CD4-positive, alpha-beta memory T cell (primary cell): ENCODE measurements at regions not wholly inside any gene's neighbourhood (a gene's known extent, or its start where the extent isn't known, plus 50 kb on each side); places are given as distances from the start of the nearest gene placed in this dataset.

Source experiments
- CTCF ChIA-PET: fragments of 350-600 bp; sonication (Branson Sonifier 250); formaldehyde crosslinking; loops from one replicate; lab custom pipeline; 2021; ENCODE audit warnings: inconsistent platforms; ENCODE audit not compliant: partially characterized antibody; lab: Charles Lee
- POLR2A ChIA-PET: fragments of 350-600 bp; sonication (Branson Sonifier 250); formaldehyde crosslinking; loops from one replicate; lab custom pipeline; 2021; ENCODE audit not compliant: partially characterized antibody; lab: Charles Lee
- DNase-seq, 5 donors: peaks; one replicate each; pipeline versions ENCODE4 v3.0.0 to v3.0.0-alpha.2; 2020 to 2022; ENCODE audit warnings: mixed read lengths in 1 of 5
- H3K27ac ChIP-seq: one replicate; pipeline ENCODE4 v1.7.0; 2013; ENCODE audit warnings: low read depth, low read length
- H3K27me3 ChIP-seq: 2 replicates; pipeline ENCODE4 v1.7.0; 2013; ENCODE audit warnings: mild to moderate bottlenecking, low read length, moderate library complexity; ENCODE audit not compliant: insufficient read depth
- H3K36me3 ChIP-seq: 2 replicates; pipeline ENCODE4 v1.7.0; 2013; ENCODE audit warnings: mild to moderate bottlenecking, low read length, moderate library complexity; ENCODE audit not compliant: insufficient read depth
- H3K4me1 ChIP-seq: 2 replicates; pipeline ENCODE4 v1.7.0; 2013; ENCODE audit warnings: mild to moderate bottlenecking, low read length, moderate library complexity; ENCODE audit not compliant: insufficient read depth
- H3K4me3 ChIP-seq, 2 donors: one replicate each; pipeline ENCODE4 v1.7.0; 2013; ENCODE audit warnings: low read length in 2 of 2, mild to moderate bottlenecking in 1 of 2
- H3K9me3 ChIP-seq, 2 donors: one replicate each; pipeline ENCODE4 v1.7.0; 2013; ENCODE audit warnings: low read length in 2 of 2, control low read depth in 1 of 2; ENCODE audit not compliant: control insufficient read depth in 1 of 2
- H3K27ac Mint-ChIP-seq, 7 donors: one replicate each; pipeline ENCODE4 v1.8.0; 2020 to 2021; ENCODE audit warnings: mixed read lengths in 7 of 7, mild to moderate bottlenecking in 6 of 7, inconsistent platforms in 3 of 7, moderate library complexity in 3 of 7
- H3K27me3 Mint-ChIP-seq, 2 donors: one replicate each; pipeline ENCODE4 v1.8.0; 2020 to 2021; ENCODE audit warnings: mixed read lengths in 2 of 2
- H3K36me3 Mint-ChIP-seq, 2 donors: one replicate each; pipeline ENCODE4 v1.8.0; 2020 to 2021; ENCODE audit warnings: mixed read lengths in 2 of 2, inconsistent platforms in 1 of 2, mild to moderate bottlenecking in 1 of 2
- H3K4me1 Mint-ChIP-seq, 4 donors: one replicate each; pipeline ENCODE4 v1.8.0; 2020 to 2021; ENCODE audit warnings: mixed read lengths in 4 of 4, mild to moderate bottlenecking in 1 of 4
- H3K4me3 Mint-ChIP-seq, 8 donors: one replicate each; pipeline ENCODE4 v1.8.0; 2020 to 2021; ENCODE audit warnings: mixed read lengths in 8 of 8, mild to moderate bottlenecking in 7 of 8, moderate library complexity in 6 of 8, inconsistent platforms in 3 of 8
- H3K9me3 Mint-ChIP-seq, 8 donors: one replicate each; pipeline ENCODE4 v1.8.0; 2020 to 2021; ENCODE audit warnings: mixed read lengths in 8 of 8, mild to moderate bottlenecking in 5 of 8, inconsistent platforms in 3 of 8, moderate library complexity in 1 of 8
- intact Hi-C: fragments of 100-400 bp; cut with micrococcal nuclease; formaldehyde crosslinking; loops from one replicate; pipeline ENCODE4 v1.15.1; 2023

DNA sequence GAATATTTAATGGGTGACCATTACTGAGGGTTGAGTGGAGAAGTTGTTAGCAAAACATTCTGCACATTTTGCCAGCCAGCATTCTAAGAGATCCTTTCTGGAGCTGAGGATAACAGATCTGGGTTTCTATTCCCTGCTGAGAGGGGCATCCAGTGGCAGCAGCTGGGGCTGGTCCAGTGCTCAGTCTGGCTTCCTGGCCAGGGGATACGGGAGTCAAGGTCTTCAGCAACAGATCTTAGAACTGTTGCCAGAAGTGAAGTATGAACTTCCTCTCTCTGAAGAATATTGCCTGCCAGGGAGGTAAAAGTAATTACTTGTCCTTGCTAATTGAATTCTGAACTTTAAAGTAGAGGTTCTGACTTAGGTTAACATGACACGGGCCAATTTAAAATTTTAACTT lies 568.4 kb downstream of the REEP3 start:
- Histone ChIP-seq H3K27me3 (no peaks in the 10 kb centered on the region), H3K4me3 (no peak overlapping the region), H3K36me3 (no peaks in the 10 kb centered on the region), H3K9me3 (no peaks in the 10 kb centered on the region), H3K4me1 (no peaks in the 10 kb centered on the region), H3K27ac (no peak overlapping the region)
- ChIA-PET CTCF (no interaction called here), POLR2A (no interaction called here)
- DNase-seq, result no peak
- Mint-ChIP-seq H3K4me3 (no peak overlapping the region), H3K4me1 (no peaks in the 10 kb centered on the region), H3K36me3 (no peaks in the 10 kb centered on the region), H3K27ac (no peak overlapping the region), H3K27me3 (peaks cover 0 to 1% of the 10 kb centered on the region in 2 donors), H3K9me3 (peaks cover 0 to 1% (median 0%) of the 10 kb centered on the region in 8 donors)
- intact Hi-C loops, result no loop called here

DNA sequence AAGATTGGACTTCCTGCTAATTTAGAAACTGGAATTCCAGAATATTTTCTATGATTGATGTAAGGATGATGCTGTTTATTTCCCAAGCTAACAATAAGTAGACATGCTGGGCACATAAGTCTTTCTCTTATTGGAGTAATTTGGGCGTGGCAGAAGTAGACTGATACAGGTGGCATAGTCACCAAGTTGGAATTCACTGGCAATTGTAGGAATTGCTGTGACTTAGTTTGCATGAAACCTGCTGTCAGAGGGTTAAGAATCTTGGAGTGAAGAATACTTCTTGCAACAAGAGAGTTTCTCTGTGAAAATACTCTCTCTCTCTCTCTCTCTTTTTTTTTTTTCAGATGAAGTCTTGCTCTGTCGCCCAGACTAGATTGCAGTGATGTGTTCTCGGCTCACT lies 569.7 kb downstream of the REEP3 start:
- Mint-ChIP-seq H3K9me3 (peaks cover 0 to 1% (median 0%) of the 10 kb centered on the region in 8 donors), H3K4me3 (no peak overlapping the region), H3K27me3 (peaks cover 0 to 1% of the 10 kb centered on the region in 2 donors), H3K27ac (no peak overlapping the region), H3K36me3 (no peaks in the 10 kb centered on the region), H3K4me1 (no peaks in the 10 kb centered on the region)
- H3K27me3 ChIP-seq, result no peaks in the 10 kb centered on the region
- intact Hi-C loops, result no loop called here
- ChIA-PET CTCF (no interaction called here), POLR2A (interaction anchor here (0.9 kb wide), 1 partner anchor 8 kb away, joined by 3 read pairs; no protein-coding TSS in a partner anchor)
- no peaks in the 10 kb centered on the region for H3K36me3 ChIP-seq
- H3K27ac ChIP-seq, result no peak overlapping the region
- H3K4me3 ChIP-seq, result no peak overlapping the region
- H3K9me3 ChIP-seq, result no peaks in the 10 kb centered on the region
- no peak for DNase-seq
- no peaks in the 10 kb centered on the region for H3K4me1 ChIP-seq

DNA sequence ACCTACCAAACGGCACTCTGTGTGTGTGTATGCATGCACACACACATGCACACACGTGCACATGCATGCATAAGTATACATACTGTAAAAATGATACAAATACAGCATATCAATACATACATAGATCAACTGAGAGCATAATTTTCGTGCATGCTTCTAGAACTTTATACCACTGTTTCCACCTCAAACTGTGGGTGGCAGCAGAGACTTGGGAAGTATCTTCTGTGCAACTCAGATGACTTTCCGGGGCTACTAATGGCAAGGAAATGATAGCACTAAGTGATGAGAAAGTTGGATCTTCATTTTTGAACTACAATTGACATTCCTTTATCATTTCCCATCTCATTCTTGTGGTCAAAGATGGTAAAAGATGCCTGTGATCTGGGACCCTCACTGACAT lies 570.7 kb downstream of the REEP3 start:
- Histone ChIP-seq H3K4me3 (no peak overlapping the region), H3K9me3 (no peaks in the 10 kb centered on the region), H3K36me3 (no peaks in the 10 kb centered on the region), H3K27me3 (no peaks in the 10 kb centered on the region), H3K27ac (no peak overlapping the region), H3K4me1 (no peaks in the 10 kb centered on the region)
- ChIA-PET POLR2A (no interaction called here), CTCF (no interaction called here)
- Mint-ChIP-seq H3K27me3 (peaks cover 0 to 1% of the 10 kb centered on the region in 2 donors), H3K4me1 (no peaks in the 10 kb centered on the region), H3K4me3 (no peak overlapping the region), H3K9me3 (peaks cover 0 to 1% (median 0%) of the 10 kb centered on the region in 8 donors), H3K27ac (no peak overlapping the region), H3K36me3 (no peaks in the 10 kb centered on the region)
- no peak for DNase-seq
- intact Hi-C loops, result no loop called here

DNA sequence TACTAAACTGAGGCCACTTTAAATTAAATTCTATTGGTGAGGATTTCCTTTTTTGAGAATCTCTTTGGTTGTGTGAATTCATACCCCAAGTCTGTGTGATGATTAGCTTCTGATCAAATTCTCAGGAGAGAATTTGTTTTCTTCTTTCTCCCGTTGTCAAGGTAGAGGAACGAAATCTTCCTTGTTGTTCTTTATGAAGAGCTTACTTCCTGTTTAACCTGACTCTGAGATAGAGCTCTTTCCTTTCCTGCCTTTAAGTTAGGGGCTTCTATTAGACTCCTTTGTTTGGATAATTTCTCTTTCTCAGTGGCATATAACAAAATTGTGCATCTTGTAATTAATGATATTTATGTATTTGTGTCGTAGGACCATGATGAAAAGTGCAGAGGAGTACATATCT lies 572.1 kb downstream of the REEP3 start:
- Mint-ChIP-seq H3K9me3 (peaks cover 0 to 1% (median 0%) of the 10 kb centered on the region in 8 donors), H3K27ac (no peak overlapping the region), H3K4me1 (no peaks in the 10 kb centered on the region), H3K36me3 (no peaks in the 10 kb centered on the region), H3K27me3 (peaks cover 0 to 1% of the 10 kb centered on the region in 2 donors), H3K4me3 (no peak overlapping the region)
- POLR2A ChIA-PET, result no interaction called here
- Histone ChIP-seq H3K4me3 (no peak overlapping the region), H3K4me1 (no peaks in the 10 kb centered on the region), H3K36me3 (no peaks in the 10 kb centered on the region), H3K27ac (no peak overlapping the region), H3K27me3 (no peaks in the 10 kb centered on the region), H3K9me3 (no peaks in the 10 kb centered on the region)
- DNase-seq, result no peak
- CTCF ChIA-PET, result interaction anchor here (1.0 kb wide), 1 partner anchor 11 kb away, joined by 3 read pairs; no protein-coding TSS in a partner anchor
- intact Hi-C loops, result no loop called here

DNA sequence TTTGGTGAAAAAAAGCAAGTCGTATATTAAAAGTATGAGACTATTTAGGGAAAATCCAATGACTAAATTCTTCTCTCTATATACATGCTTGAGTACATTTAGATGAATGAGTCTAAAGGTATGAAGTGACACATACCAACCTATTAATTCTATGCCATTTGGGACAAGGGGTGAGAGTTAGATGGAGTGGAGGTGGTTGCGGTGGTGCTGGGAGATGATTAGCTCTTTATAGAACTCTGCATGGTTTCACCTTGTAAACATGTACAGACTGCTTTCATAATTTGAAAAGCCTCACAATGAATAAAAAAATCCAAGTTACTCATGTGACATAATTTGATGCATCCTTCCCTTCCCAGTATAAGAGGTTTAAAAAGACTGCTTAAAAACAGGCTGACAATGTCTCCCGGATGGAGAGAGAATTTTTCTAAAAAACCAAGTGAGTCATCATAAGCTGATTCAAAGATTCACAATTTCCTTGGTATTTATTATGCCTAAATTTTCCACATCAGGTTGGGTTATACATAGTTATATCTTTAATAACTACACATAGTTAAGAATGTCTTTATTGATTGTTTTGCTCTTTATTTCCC lies 572.8 kb downstream of the REEP3 start:
- no peaks in the 10 kb centered on the region for H3K36me3 ChIP-seq
- ChIA-PET POLR2A (no interaction called here), CTCF (interaction anchor here (1.0 kb wide), 1 partner anchor 10 kb away, joined by 4 read pairs; no protein-coding TSS in a partner anchor)
- H3K4me3 Mint-ChIP-seq, result no peak overlapping the region
- no peak overlapping the region for H3K27ac Mint-ChIP-seq
- no peak for DNase-seq
- no peak overlapping the region for H3K27ac ChIP-seq
- no peaks in the 10 kb centered on the region for H3K4me1 ChIP-seq
- no peaks in the 10 kb centered on the region for H3K36me3 Mint-ChIP-seq
- H3K27me3 ChIP-seq, result no peaks in the 10 kb centered on the region
- peaks cover 0 to 1% (median 0%) of the 10 kb centered on the region in 8 donors for H3K9me3 Mint-ChIP-seq
- peaks cover 0 to 1% of the 10 kb centered on the region in 2 donors for H3K27me3 Mint-ChIP-seq
- no peaks in the 10 kb centered on the region for H3K4me1 Mint-ChIP-seq
- intact Hi-C loops, result no loop called here
- H3K9me3 ChIP-seq, result no peaks in the 10 kb centered on the region
- no peak overlapping the region for H3K4me3 ChIP-seq

DNA sequence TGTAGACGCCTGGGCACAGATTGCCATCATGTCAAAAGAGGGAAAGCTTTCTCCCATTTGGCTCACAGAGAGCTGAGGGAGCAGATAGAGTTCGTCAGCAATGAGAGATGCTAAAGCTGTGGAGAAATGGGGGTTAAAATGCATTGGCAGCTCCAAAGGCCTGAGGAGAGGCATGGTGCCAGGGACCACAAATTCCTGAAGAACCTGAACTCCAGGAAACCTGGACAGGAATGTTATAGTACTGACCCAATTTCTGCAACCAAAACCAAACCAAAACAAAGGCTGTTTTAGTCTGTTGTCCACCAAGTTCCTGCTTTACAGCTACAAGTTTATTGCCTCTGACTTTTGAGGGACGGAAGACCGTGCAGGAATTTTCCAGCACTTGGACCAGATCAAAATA lies 575.7 kb downstream of the REEP3 start:
- CTCF ChIA-PET, result no interaction called here
- no peak overlapping the region for H3K4me3 ChIP-seq

DNA sequence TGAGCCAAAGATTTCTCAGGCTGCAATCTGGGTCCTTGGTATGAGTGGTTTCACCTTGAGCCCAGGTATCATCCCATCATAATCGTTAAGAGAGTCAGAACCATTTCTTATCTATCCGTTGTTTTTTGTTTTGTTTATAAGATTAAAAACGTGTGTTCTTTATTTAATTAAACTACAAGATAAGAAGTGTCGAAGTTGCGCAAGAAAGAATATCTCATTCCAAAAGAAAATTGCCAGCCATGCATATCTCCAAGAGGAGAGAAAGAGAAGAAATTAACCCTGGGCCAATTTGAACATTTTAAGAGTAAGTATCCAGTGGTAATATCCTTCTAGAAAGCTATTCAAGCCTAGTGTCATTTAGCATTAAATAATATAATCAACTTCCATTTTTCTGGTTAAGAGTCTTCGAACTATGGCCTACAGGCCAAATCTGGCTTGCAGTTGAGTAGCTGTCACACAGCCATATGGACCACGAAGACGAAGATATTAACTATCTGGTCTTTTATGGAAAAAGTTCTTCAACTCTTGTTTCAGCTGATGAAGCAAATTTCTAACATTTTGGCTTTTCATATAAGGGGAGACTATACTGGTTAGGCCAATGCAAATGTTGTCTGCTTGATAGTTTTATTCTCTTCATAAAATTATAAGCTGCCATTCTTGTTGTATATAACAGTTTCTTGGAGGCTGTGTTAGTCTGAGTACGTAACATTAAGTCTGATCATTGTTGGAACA lies 576.4 kb downstream of the REEP3 start:
- intact Hi-C loops, result no loop called here
- no peak for DNase-seq
- no peaks in the 10 kb centered on the region for H3K4me1 ChIP-seq
- CTCF ChIA-PET, result no interaction called here
- H3K9me3 ChIP-seq, result no peaks in the 10 kb centered on the region
- Mint-ChIP-seq H3K27me3 (peaks cover 0 to 3% of the 10 kb centered on the region in 2 donors), H3K27ac (no peak overlapping the region), H3K4me1 (no peaks in the 10 kb centered on the region), H3K36me3 (no peaks in the 10 kb centered on the region), H3K9me3 (no peaks in the 10 kb centered on the region), H3K4me3 (no peak overlapping the region)
- no peaks in the 10 kb centered on the region for H3K36me3 ChIP-seq
- no peak overlapping the region for H3K27ac ChIP-seq
- no peak overlapping the region for H3K4me3 ChIP-seq
- H3K27me3 ChIP-seq, result no peaks in the 10 kb centered on the region
- POLR2A ChIA-PET, result no interaction called here

More for the DNA sequence above, 575.7 kb downstream of the REEP3 start:
- intact Hi-C loops, result no loop called here
- Histone ChIP-seq H3K9me3 (no peaks in the 10 kb centered on the region), H3K27ac (no peak overlapping the region), H3K27me3 (no peaks in the 10 kb centered on the region), H3K36me3 (no peaks in the 10 kb centered on the region), H3K4me1 (no peaks in the 10 kb centered on the region)
- Mint-ChIP-seq H3K36me3 (no peaks in the 10 kb centered on the region), H3K27me3 (peaks cover 0 to 2% of the 10 kb centered on the region in 2 donors), H3K27ac (no peak overlapping the region), H3K9me3 (no peaks in the 10 kb centered on the region), H3K4me1 (no peaks in the 10 kb centered on the region), H3K4me3 (no peak overlapping the region)
- POLR2A ChIA-PET, result no interaction called here
- no peak for DNase-seq
